HG03196 (cell line): ENCODE measurements at regions not wholly inside any gene's neighbourhood (a gene's known extent, or its start where the extent isn't known, plus 50 kb on each side); places are given as distances from the start of the nearest gene placed in this dataset.
A peak's percentile ranks its signal among the peaks of the same experiment; 100 is the strongest.

Source experiments
- ATAC-seq: cut with Tn5 transposase; IDR thresholded peaks from one replicate; pipeline ENCODE4 v1.9.1; 2021; ENCODE audit not compliant: unreplicated experiment

DNA sequence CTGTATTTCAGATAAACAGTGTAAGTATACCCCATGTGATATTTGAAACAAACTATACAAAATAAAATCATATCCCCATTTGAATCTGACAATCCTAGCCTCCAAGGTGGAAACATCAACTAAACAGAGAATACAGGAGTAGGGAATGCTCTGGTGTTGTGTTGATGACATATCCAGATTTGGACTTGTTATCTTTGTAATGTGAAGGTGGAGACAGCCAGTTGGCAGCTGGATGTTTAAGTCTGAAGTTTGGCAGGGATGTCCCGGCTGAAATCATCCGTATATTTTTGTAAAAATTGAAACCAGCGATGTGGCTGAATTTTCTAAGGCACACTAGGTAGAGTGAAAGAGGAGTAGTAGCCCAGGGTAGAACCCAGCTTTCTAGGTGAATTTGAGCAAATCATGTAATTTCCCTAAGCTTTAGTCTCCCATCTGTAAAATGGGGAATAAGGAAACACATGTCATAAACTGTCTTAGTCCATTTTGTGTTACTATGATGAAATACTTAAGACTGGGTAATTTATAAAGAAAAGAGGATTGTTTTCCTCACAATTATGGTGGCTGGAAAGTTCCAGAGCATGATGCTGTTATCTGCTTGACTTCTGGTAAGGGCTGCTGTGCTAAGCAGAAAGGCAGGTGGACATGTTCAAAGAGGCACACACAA lies 246.6 kb upstream of the APCDD1 start:
- ATAC-seq = no peak

GRCh38 chr18:10209302-10209701 lies 245.1 kb upstream of the APCDD1 start:
- no peak for ATAC-seq

DNA sequence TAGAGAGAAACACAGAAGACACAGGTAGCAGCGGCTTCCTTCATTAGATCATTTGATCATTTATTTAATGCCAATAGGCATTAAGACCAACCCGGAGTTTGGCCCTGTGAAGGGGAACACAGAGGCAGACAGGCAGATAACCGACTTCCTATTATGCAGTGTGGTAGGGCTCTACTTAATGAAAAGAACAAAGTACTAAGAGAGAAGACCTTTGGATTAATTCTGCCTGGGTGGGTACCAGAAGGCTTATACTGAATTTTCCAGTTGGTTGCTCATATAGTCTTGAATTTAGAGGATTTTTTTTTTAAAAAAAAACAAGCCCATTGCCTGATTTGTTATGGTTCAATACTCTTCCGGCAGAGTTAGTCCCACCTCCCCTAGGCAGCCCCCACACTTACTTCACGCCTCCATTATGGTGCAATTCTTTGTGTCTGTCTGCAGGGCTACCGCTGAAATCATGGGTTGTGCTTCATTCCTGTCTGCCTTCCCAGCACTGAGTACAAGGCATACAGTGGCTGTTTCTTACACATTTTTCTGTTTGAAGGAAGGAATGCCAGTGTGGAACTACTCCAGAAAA lies 244.3 kb upstream of the APCDD1 start:
- ATAC-seq = no peak

DNA sequence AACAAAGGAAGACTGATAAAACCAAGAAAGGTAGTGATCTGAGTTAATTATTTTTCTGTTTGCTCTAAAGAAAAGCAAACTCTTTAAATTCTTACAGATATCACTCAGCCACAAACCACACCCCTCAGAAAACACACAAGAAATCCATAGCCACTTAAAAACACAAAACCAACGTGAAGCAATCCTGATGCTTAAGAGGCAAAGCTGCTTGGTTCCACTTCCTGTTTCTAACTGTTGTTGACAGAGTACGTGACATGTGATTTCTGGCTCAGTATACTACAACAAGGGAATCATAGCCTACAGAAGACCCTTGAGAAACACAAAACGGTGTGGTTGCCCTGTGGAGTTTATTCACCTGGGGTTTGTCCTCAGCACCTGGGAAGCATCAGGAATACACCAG lies 240.9 kb upstream of the APCDD1 start:
- peak; percentile 55 for ATAC-seq

GRCh38 chr18:10215446-10215845 lies 239.0 kb upstream of the APCDD1 start:
- ATAC-seq = no peak

DNA sequence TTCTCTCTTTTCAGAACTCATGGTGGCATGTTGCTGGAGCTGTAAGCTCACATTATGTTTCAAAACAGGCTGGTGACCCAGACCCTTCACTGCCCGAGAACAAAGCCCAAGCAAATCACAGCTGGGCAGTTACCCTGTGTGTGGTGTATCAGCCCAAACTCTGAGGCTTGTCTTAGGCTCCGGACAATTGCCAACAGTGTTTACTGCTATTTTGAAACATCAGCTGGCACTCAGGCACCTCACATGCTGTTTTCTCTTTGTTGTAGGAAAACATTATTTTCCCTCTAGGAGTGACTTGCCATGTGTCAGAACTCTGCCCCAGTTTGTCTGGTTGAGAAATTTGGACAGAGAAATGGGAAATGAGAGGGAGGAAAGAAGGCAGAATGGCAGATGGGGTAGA lies 237.6 kb upstream of the APCDD1 start:
- ATAC-seq = no peak

GRCh38 chr18:10217211-10217610 lies 237.2 kb upstream of the APCDD1 start:
- ATAC-seq = no peak

DNA sequence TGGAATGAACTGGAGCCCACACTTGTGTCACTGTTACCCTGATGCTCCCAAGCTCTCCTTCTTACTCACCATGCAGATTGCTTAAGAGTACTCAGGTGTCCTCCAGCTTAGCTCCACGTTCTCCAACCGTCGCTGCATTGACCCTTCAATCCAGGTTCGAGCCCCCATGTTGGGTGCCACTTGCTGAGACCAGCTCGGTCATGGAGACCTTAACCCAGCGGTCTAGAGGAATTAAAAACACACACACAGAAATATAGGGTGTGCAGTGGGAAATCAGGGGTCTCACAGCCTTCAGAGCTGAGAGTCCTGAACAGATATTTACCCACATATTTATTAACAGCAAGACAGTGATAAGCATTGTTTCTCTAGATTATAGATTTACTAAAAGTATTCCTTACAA lies 229.1 kb upstream of the APCDD1 start:
- no peak for ATAC-seq

DNA sequence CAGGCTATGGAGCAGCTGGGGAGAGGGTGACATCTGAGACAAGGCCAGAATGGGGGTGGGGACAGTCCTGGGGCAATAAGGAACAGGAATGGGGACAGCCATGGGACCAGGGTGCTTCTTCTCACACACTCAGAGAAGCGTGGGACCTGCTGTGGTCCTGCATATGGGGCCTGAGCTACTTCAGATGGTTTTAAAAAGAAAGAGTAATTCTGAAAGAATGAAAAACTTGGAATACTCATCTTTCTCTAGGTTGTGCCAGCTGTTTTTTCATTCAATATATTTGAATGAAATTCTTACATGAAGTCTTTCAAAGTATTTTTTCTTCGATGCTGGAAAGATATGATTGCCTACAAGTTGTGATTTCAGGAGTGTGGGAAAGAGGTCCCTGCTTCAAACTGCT lies 227.5 kb upstream of the APCDD1 start:
- ATAC-seq = no peak

- ATAC-seq = no peak
Observed at GRCh38 chr18:10228326-10228725, 226.1 kb upstream of the APCDD1 start.

GRCh38 chr18:10229458-10229857 lies 225.0 kb upstream of the APCDD1 start:
- ATAC-seq = no peak

GRCh38 chr18:10230072-10230471 lies 224.4 kb upstream of the APCDD1 start:
- no peak for ATAC-seq

DNA sequence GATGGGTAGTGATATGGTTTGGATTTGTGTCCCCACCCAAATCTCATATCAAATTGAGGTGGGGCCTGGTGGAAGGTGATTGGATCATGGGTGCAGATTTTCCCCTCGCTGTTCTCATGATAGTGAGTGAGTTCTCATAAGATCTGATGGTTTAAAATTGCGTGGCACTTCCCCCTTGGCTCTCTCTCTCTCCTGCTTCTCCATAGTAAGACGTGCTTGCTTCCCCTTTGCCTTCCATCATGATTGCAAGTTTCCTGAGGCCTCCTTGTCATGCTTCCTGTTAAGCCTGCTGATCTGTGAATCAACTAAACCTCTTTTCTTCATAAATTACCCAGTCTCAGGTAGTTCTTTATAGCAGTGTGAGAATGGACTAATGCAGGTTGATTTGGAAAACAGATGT lies 223.2 kb upstream of the APCDD1 start:
- no peak for ATAC-seq

DNA sequence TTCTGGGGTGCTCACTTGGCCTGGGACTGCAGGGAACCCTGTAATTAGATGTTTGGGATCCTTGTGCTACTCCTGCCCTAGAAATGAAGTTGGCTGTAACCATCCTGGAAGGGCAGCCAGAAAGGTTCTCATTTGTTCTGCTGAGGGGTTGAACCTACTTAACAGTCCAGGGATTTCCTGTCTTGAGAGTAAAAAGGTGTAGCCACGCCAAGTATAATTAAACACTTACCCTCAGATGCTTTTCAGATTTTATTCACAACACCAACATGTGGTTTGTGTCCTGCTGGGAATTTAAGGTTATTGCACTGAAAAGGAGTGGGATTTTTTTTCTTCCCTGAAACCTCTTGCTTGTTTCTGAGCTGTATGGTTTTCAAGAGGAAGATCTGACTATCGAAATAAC lies 222.4 kb upstream of the APCDD1 start:
- no peak for ATAC-seq

GRCh38 chr18:10233082-10233875 lies 221.2 kb upstream of the APCDD1 start:
- ATAC-seq = no peak

GRCh38 chr18:10234281-10234680 lies 220.2 kb upstream of the APCDD1 start:
- no peak for ATAC-seq

- no peak for ATAC-seq
Observed at GRCh38 chr18:10234912-10235660, 219.3 kb upstream of the APCDD1 start.

GRCh38 chr18:10235661-10235952 lies 218.8 kb upstream of the APCDD1 start:
- no peak for ATAC-seq

- no peak for ATAC-seq
Observed at GRCh38 chr18:10239103-10239502, 215.3 kb upstream of the APCDD1 start.

DNA sequence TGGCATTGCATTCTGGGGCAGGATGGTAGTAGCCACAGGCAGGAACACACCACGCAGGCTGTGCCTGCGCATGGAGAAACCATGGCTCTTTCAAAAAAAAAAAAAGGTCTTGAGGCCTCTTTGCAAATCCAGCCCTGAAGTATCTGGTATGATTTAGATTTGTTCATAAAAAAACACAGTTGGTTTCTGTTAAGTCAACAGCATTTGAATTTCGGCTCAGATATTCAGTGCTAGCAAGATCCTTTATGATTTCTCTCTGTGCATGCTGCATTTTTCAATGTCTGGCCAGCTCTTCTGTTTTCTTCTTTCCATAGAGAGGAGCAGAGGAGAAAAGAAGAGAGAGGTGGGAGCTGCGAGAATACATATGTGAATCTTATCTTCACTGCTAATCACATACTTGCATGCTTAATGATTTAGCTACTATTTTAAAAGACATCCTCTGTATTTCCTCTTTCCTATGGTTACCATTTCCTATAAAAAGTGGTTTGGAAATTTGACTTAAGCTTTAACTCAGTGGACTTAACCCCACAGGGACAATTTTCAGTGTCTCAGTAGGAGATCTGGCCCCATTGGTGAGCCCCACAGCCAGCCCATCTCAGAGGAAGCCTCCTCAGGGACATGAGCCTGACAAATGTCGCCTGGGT lies 214.3 kb upstream of the APCDD1 start:
- ATAC-seq = no peak

DNA sequence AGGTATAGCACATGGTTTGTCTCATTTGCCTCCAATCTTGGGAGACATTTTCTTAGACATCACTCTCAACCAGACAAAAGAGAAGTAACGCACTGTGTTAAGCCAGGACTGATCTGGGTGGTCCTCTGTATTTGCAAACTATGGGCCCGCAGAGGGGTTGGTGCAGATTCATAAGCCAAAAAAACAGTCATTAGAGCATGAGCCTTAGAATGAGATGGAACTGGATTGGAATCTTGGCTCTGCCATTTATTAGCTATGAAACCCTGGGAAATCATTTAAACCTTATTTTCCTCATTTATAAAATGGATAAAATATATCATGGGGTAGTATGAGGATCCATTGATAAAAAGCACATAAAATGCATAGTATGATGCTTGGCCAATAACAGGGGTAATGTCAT lies 213.5 kb upstream of the APCDD1 start:
- no peak for ATAC-seq
